HCT116 (cell line): ENCODE measurements at regions not wholly inside any gene's neighbourhood (a gene's known extent, or its start where the extent isn't known, plus 50 kb on each side); places are given as distances from the start of the nearest gene placed in this dataset.

Source experiments
- ATAC-seq: fragments of 200-7000 bp; cut with Tn5 transposase; 2 replicates; pipeline ENCODE4 v1.9.1; 2020; ENCODE audit warnings: mild to moderate bottlenecking, moderate library complexity
- BruUV-seq: library from RNA; stranded (reverse); fragments of 400-500 nt; replicated peaks from 2 replicates; lab custom pipeline; 2021; lab: Mats Ljungman, UMichigan
- CTCF ChIA-PET: fragments of 300-600 bp; sonication (Branson Sonifier 250); formaldehyde crosslinking; loops from one replicate; lab custom pipeline; 2021; ENCODE audit warnings: antibody characterized with exemption; lab: Charles Lee
- POLR2A ChIA-PET: fragments of 300-600, 350-600 bp; sonication (Branson Sonifier 250); formaldehyde crosslinking; loops from one replicate; lab custom pipeline; 2021; ENCODE audit warnings: antibody characterized with exemption; lab: Charles Lee
- RAD21 ChIA-PET, 2 experiments: fragments of 300-600 bp; sonication (Branson Sonifier 250); formaldehyde crosslinking; loops; one replicate each; lab custom pipeline; 2023; ENCODE audit warnings: low total read pairs in 2 of 2; ENCODE audit not compliant: uncharacterized antibody in 2 of 2, unreplicated experiment in 2 of 2, low non-redundant PET in 1 of 2; lab: Charles Lee
- DNase-seq: peaks from one replicate; pipeline ENCODE4 v3.0.0-alpha.2; 2010; ENCODE audit warnings: low read depth, low spot score
- H2AFZ ChIP-seq: fragments of 200-600 bp; shearing (Covaris generic), sonication (generic); 2 replicates; pipeline ENCODE4 v1.6.1; 2017; ENCODE audit warnings: low read depth, mixed run types, mixed read lengths, antibody characterized with exemption, low read length; ENCODE audit not compliant: poor library complexity, severe bottlenecking
- H3K27ac ChIP-seq: 2 replicates; pipeline ENCODE4 v1.5.1; 2012; ENCODE audit warnings: low read depth, low read length
- H3K27me3 ChIP-seq: fragments of 200-600 bp; sonication (generic); 2 replicates; pipeline ENCODE4 v1.6.1; 2016; ENCODE audit warnings: mixed run types, low read length, mixed read lengths; ENCODE audit not compliant: insufficient read depth
- H3K36me3 ChIP-seq, 2 experiments: fragments of 200-500 bp in 1 of 2; fragments of 200-600 bp in 1 of 2; sonication (Bioruptor generic) in 1 of 2; sonication (generic) in 1 of 2; 2 replicates each; pipeline versions ENCODE4 v1.5.1 to v1.6.1; 2014 to 2016; ENCODE audit warnings: low read length in 2 of 2, inconsistent platforms in 1 of 2, mixed read lengths in 1 of 2, mixed run types in 1 of 2; ENCODE audit not compliant: insufficient read depth in 2 of 2, control insufficient read depth in 1 of 2
- H3K4me1 ChIP-seq, 2 experiments: fragments of 200-600 bp in 1 of 2; sonication (generic) in 1 of 2; 2 replicates each; pipeline versions ENCODE4 v1.5.1 to v1.6.1; 2012 to 2017; ENCODE audit warnings: low read length in 2 of 2, inconsistent platforms in 1 of 2, mild to moderate bottlenecking in 1 of 2, mixed read lengths in 1 of 2, mixed run types in 1 of 2, moderate library complexity in 1 of 2; ENCODE audit not compliant: insufficient read depth in 2 of 2, control insufficient read depth in 1 of 2
- H3K4me2 ChIP-seq: fragments of 200-600 bp; sonication (generic); 2 replicates; pipeline ENCODE4 v1.6.1; 2017; ENCODE audit warnings: mixed run types, low read length, mixed read lengths
- H3K4me3 ChIP-seq, 2 experiments: fragments of 200-600 bp in 1 of 2; sonication (generic) in 1 of 2; replicated peaks in 1 of 2; 2 replicates each; pipeline ENCODE4 v1.5.1; 2011 to 2016; ENCODE audit warnings: low read length in 2 of 2, control low read depth in 1 of 2, low read depth in 1 of 2, mild to moderate bottlenecking in 1 of 2, mixed read lengths in 1 of 2, mixed run types in 1 of 2
- H3K79me2 ChIP-seq: fragments of 200-600 bp; sonication (generic); 2 replicates; pipeline ENCODE4 v1.6.1; 2017; ENCODE audit warnings: mild to moderate bottlenecking, mixed run types, low read length, moderate library complexity, mixed read lengths; ENCODE audit not compliant: insufficient read depth
- H3K9ac ChIP-seq: fragments of 200-600 bp; sonication (generic); 2 replicates; pipeline ENCODE4 v1.6.1; 2016; ENCODE audit warnings: low read length, mixed read lengths
- H3K9me2 ChIP-seq: fragments of 200-600 bp; sonication (generic), shearing (Covaris generic); 2 replicates; pipeline ENCODE4 v1.6.1; 2017; ENCODE audit warnings: mixed run types, mild to moderate bottlenecking, moderate library complexity; ENCODE audit not compliant: insufficient read depth
- H3K9me3 ChIP-seq, 2 experiments: fragments of 200-500 bp in 1 of 2; fragments of 200-600 bp in 1 of 2; sonication (Bioruptor generic) in 1 of 2; sonication (generic) in 1 of 2; 2 replicates each; pipeline ENCODE4 v1.6.1; 2014 to 2017; ENCODE audit warnings: low read length in 2 of 2, mixed read lengths in 2 of 2, inconsistent platforms in 1 of 2, low read depth in 1 of 2, mild to moderate bottlenecking in 1 of 2, mixed run types in 1 of 2, moderate library complexity in 1 of 2; ENCODE audit not compliant: control insufficient read depth in 1 of 2, insufficient read depth in 1 of 2
- H4K20me1 ChIP-seq: fragments of 200-600 bp; sonication (generic), shearing (Covaris generic); 2 replicates; pipeline ENCODE4 v1.6.1; 2017; ENCODE audit warnings: mixed run types, mild to moderate bottlenecking, moderate library complexity; ENCODE audit not compliant: insufficient read depth
- CEBPB ChIP-seq: IDR thresholded peaks from 2 replicates; pipeline ENCODE4 v1.6.1; 2012; ENCODE audit warnings: low read depth
- CTCF ChIP-seq, 3 experiments: fragments of 200-600 bp in 1 of 3; sonication (generic) in 1 of 3; IDR thresholded peaks in 2 of 3; conservative IDR thresholded peaks in 1 of 3; 2 replicates each; pipeline ENCODE4 v1.5.1; 2012 to 2017; ENCODE audit warnings: low read depth in 2 of 3, low read length in 2 of 3, antibody characterized with exemption in 1 of 3, borderline replicate concordance in 1 of 3, control low read depth in 1 of 3, mild to moderate bottlenecking in 1 of 3, mixed read lengths in 1 of 3, mixed run types in 1 of 3, moderate library complexity in 1 of 3; ENCODE audit not compliant: insufficient read depth in 1 of 3
- EGR1 ChIP-seq: IDR thresholded peaks from 2 replicates; pipeline ENCODE4 v1.6.1; 2012; ENCODE audit warnings: low read depth
- EZH2 ChIP-seq: fragments of 200-600 bp; sonication (generic); IDR thresholded peaks from 2 replicates; pipeline ENCODE4 v1.6.1; 2017; ENCODE audit warnings: antibody characterized with exemption, mixed run types
- FOSL1 ChIP-seq: IDR thresholded peaks from 2 replicates; pipeline ENCODE4 v1.6.1; 2012; ENCODE audit warnings: low read depth
- JUND ChIP-seq: IDR thresholded peaks from 2 replicates; pipeline ENCODE4 v1.6.1; 2012
- POLR2A ChIP-seq: IDR thresholded peaks from 2 replicates; pipeline ENCODE4 v1.7.0; 2011; ENCODE audit warnings: borderline replicate concordance; ENCODE audit not compliant: insufficient read depth, insufficient read length; ENCODE audit errors: extremely low read depth
- POLR2AphosphoS5 ChIP-seq: IDR thresholded peaks from 2 replicates; pipeline ENCODE4 v1.6.1; 2011; ENCODE audit warnings: mild to moderate bottlenecking, low read depth, low read length, moderate library complexity
- RAD21 ChIP-seq: IDR thresholded peaks from 2 replicates; pipeline ENCODE4 v1.6.1; 2012; ENCODE audit warnings: low read depth, mild to moderate bottlenecking
- REST ChIP-seq: IDR thresholded peaks from 2 replicates; pipeline ENCODE4 v1.6.1; 2012; ENCODE audit warnings: low read depth
- SIN3A ChIP-seq: IDR thresholded peaks from 2 replicates; pipeline ENCODE4 v1.6.1; 2012; ENCODE audit warnings: low read depth
- SRF ChIP-seq: IDR thresholded peaks from 2 replicates; pipeline ENCODE4 v1.6.1; 2012; ENCODE audit warnings: low read depth
- TCF7L2 ChIP-seq: IDR thresholded peaks from 2 replicates; pipeline ENCODE4 v1.7.0; 2011; ENCODE audit warnings: borderline replicate concordance, inconsistent platforms; ENCODE audit not compliant: insufficient read depth, insufficient read length; ENCODE audit errors: extremely low read depth
- YY1 ChIP-seq: IDR thresholded peaks from 2 replicates; pipeline ENCODE4 v1.6.1; 2011; ENCODE audit warnings: low read length, low read depth, moderate library complexity, mild to moderate bottlenecking; ENCODE audit not compliant: insufficient replicate concordance; ENCODE audit errors: extremely low read depth
- ZFX ChIP-seq: fragments of 450-650 bp; IDR thresholded peaks from 2 replicates; pipeline ENCODE4 v1.6.1; 2017
- ZNF274 ChIP-seq: fragments of 200-500 bp; sonication (Bioruptor generic); IDR thresholded peaks from 2 replicates; pipeline ENCODE4 v1.6.1; 2014; ENCODE audit warnings: mild to moderate bottlenecking, low read depth, low read length, inconsistent platforms
- intact Hi-C: fragments of 100-400 bp; cut with micrococcal nuclease; formaldehyde crosslinking; loops from 2 replicates; pipeline ENCODE4 v1.10.0; 2022
- TF ChIP-seq, protein P1 (sequence below): IDR thresholded peaks from 2 replicates; pipeline ENCODE4 v1.6.1; 2011; ENCODE audit warnings: mild to moderate bottlenecking, low read length, moderate library complexity; ENCODE audit not compliant: insufficient replicate concordance; ENCODE audit errors: extremely low read depth
- TF ChIP-seq, protein P2 (sequence below): IDR thresholded peaks from 2 replicates; pipeline ENCODE4 v1.6.1; 2012

GRCh38 chr10:118508863-118509262 lies 86.6 kb downstream of the PRLHR start:
- no peak for ATAC-seq
- Histone ChIP-seq H3K4me1 (peaks cover 7 to 15% of the 10 kb centered on the region in 2 experiments; a peak in 3 of 4 replicates), H3K36me3 (no peaks in the 10 kb centered on the region), H3K27me3 (no peaks in the 10 kb centered on the region), H3K79me2 (no peaks in the 10 kb centered on the region), H3K9me2 (no peaks in the 10 kb centered on the region), H2AFZ (no peak overlapping the region), H3K9ac (no peak overlapping the region), H3K4me2 (no peak overlapping the region), H3K9me3 (no peaks in the 10 kb centered on the region), H4K20me1 (no peaks in the 10 kb centered on the region), H3K27ac (no peak overlapping the region), H3K4me3 (no peak overlapping the region)
- ChIA-PET CTCF (interaction anchor here (1.8 kb wide), 1 partner anchor 35 kb away, joined by 4 read pairs; no protein-coding TSS in a partner anchor), RAD21 (no interaction called here), POLR2A (no interaction called here)
- no peak for DNase-seq
- TF ChIP-seq RAD21: no peak
- no peak for TF ChIP-seq JUND
- no peak for TF ChIP-seq FOSL1
- TF ChIP-seq CTCF (IDR thresholded peaks at IDR 0.05 in 2 of 3, conservative IDR thresholded peaks at IDR 0.05 in 1 of 3; ENCODE audit: borderline replicate concordance in 1 of 3, insufficient read depth in 1 of 3, low read depth in 2 of 3, low read length in 2 of 3): no peak
- TF ChIP-seq TCF7L2: no peak
- no peak for TF ChIP-seq POLR2A
- TF ChIP-seq YY1: no peak
- TF ChIP-seq SRF: no peak
- no peak for TF ChIP-seq ZFX
- no peak for TF ChIP-seq POLR2AphosphoS5
- no peak for TF ChIP-seq REST
- TF ChIP-seq CEBPB: no peak
- TF ChIP-seq SIN3A: no peak
- TF ChIP-seq EGR1: no peak
- TF ChIP-seq, protein P1, sequence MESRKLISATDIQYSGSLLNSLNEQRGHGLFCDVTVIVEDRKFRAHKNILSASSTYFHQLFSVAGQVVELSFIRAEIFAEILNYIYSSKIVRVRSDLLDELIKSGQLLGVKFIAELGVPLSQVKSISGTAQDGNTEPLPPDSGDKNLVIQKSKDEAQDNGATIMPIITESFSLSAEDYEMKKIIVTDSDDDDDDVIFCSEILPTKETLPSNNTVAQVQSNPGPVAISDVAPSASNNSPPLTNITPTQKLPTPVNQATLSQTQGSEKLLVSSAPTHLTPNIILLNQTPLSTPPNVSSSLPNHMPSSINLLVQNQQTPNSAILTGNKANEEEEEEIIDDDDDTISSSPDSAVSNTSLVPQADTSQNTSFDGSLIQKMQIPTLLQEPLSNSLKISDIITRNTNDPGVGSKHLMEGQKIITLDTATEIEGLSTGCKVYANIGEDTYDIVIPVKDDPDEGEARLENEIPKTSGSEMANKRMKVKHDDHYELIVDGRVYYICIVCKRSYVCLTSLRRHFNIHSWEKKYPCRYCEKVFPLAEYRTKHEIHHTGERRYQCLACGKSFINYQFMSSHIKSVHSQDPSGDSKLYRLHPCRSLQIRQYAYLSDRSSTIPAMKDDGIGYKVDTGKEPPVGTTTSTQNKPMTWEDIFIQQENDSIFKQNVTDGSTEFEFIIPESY: no peak
- no peak for TF ChIP-seq ZNF274
- no peak for TF ChIP-seq EZH2
- TF ChIP-seq, protein P2, sequence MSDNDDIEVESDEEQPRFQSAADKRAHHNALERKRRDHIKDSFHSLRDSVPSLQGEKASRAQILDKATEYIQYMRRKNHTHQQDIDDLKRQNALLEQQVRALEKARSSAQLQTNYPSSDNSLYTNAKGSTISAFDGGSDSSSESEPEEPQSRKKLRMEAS: no peak
- intact Hi-C loops: no loop called here
- no TSS peak for BruUV-seq
